COLO829 (cell line): ENCODE measurements at regions not wholly inside any gene's neighbourhood (a gene's known extent, or its start where the extent isn't known, plus 50 kb on each side); places are given as distances from the start of the nearest gene placed in this dataset.

Experiments used
- DNase-seq: peaks from one replicate; pipeline ENCODE4 v3.0.0; 2012; ENCODE audit warnings: low spot score

GRCh38 chr10:53749439-53749838 is 976.9 kb upstream of the MBL2 start:
- DNase-seq, result no peak

GRCh38 chr10:53748319-53748718 is 975.7 kb upstream of the MBL2 start:
- DNase-seq, result no peak

- no peak for DNase-seq
These were observed 972.2 kb upstream of the MBL2 start for GRCh38 chr10:53744746-53745145.

DNA sequence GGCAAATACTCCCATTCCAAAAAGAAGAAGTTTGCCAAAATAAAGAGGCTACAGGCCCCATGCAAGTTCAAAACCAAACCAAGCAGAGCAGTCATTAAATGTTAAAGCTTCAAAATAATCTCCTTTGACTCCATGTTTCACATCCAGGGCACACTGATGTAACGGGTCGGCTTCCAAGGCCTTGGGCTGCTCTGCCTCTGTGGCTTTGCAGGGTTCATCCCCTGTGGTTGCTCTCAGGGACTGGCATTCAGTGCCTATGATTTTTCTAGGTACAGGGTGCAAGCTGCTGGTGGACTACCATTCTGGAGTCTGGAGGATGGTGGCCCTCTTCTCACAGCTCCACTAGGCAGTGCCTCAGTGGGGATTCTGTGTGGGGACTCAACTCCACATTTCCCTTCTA is 971.6 kb upstream of the MBL2 start:
- no peak for DNase-seq

DNA sequence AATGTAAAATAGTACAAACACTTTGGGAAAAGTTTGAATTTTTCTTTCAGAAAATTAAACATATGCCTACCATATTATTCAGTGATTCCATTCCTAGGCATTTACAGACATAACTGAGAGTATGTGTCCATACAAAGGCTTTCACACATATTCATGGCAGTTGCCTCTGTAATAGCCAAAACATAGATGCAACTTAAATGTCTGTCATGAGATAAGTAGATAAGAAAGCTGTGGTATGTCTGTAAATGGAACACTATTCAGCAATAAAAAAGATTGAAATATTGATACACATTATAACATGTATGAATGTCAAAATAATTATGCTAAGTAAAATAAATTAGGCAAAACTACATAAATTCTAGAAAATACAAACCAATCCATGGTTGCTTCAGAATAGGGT is 964.5 kb upstream of the MBL2 start:
- no peak for DNase-seq

DNA sequence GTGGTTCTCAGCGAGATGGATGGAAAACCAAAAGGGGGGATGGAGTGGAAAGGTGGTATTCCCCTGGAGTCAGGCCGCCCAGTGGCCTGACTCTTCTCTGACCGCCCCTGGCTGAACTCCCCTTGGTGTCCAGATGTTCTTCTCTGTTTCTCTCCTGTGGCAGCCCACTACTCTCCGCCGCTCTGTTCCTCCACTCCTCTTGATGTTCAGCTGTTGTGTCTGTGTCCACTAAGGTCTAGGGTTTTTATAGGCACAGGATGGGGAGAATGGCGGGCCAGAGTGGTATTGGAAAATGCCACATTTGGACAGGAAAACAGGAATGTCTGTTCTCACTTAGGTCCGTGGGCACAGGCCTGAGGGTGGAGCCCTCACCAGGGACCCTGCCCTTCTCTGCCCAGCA is 954.3 kb upstream of the MBL2 start:
- DNase-seq, result no peak

DNA sequence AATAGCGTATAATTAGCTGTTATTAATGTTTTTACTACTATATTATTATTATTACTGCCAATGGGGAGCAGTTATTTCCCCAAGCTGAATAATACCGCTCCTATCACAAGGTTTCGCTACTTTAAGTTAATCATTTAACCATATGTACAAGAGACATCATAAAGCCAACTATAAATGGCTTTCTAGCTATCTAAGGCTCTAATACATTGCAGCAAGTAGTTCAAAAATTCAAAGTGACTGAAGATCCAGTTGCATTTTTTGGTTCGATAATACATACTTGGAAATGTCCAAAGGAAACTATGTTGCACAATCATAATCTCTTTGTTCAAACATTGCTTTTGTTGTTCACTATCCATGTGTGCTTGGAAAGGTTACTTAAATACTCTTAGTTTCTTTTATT is 952.0 kb upstream of the MBL2 start:
- no peak for DNase-seq

DNA sequence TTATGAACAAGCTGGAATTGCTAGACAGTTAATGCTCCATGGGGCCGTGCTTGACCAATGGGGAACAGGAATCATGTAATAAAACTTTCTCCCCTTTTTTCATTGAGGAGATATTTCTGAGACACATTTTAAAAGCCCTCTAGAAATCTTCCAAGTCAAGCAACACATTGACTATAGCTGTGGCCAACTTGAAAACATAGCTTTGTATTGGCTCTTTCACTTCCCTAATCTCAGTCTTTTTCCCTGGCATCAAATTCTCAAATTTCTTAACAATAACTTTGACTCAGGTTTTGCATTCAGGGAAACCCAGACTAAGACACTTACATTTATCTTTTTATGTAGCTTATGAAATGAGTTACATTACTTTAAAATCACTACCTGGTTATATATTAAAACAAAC is 947.1 kb upstream of the MBL2 start:
- DNase-seq, result no peak

GRCh38 chr10:53716156-53716555 is 943.6 kb upstream of the MBL2 start:
- no peak for DNase-seq

GRCh38 chr10:53713431-53713830 is 940.8 kb upstream of the MBL2 start:
- no peak for DNase-seq

DNA sequence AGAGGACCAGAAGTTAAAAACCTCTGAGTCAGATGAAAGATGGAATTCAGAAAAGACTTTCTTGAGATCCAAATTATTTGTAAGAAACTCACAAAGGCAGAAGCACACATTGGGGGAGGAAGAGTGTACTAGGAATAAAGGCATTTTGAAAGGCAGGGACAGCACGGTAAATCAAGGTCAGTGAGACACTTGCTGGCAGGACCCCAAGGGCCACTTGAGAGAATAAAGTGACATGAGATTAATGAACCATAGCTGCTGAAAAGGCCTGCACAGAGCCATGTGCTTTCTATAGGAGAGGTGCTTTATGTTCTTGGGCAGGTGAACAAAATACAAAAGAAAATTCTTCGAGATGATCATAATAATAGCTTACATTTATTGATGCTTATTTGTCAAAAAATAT is 929.9 kb upstream of the MBL2 start:
- no peak for DNase-seq

DNA sequence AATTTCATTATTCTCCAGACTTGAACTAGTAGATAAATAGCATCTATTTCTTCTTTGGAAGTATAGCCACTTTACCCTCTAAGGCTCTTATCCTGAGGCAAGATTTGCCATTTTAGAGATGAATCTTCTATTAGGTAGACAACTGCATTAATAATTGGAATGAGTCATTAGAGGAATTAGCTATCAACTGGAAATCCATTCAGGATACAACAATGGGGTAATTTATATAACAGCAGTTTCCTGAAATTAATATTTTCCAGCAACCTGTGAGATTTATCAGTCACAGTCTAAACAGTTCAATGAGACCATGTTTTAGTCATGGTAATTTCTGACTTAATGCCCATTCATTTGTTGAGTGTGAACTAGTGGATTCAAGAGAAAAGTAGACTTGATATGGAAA is 928.6 kb upstream of the MBL2 start:
- DNase-seq, result no peak

DNA sequence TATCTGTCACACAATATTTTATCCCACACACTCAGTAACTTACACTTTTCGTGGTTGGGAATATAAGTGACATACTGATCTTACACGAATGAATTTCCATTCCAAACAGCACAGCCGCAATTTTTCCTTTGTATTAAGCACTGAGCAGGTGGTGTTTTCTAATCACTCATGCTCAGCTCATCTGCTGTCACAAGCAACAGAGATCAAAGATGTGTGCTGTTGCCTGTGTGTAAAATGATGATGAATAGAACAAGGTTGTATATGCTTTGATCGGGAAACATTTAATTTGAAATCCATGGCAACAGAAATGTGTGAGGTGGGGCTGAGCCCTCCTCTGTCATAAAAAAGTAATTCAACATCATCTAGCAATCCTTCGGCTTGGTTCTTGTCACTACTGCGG is 927.7 kb upstream of the MBL2 start:
- no peak for DNase-seq

DNA sequence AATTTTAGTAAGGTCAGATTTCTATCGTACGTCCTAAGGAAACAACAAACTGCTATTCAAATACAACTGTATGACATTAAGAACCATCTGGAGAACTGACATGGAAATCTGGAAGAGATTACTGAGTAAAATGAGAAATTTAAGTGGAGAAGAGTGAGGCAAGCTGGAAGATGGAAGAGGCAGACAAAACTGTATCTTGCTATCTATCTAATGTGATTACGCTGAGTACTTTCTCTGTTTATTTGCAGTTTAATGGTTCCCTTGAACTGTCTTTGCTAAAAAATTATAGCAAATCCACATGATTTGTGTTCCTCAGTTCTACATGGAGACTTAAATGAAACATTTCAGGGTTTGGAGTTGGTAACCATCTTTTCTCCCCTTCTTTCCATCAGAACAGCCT is 927.1 kb upstream of the MBL2 start:
- DNase-seq, result no peak

DNA sequence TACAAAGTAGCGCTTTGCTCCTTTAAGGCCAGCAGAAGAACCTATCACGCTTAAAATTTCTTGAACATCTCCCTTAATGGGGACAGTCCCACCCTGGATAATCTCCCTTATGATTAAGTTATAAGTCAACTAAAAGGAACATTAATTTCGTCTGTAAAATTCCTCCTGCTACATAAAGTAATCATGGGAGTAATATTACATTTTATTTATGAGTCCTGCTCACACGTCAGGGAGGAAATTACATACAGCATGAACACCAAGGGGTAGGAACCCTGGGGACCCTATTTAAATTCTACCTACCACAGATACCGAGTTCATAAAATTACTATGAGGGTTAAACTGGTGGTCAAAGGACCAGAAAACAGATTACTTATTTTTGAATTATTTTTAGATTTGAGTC is 926.6 kb upstream of the MBL2 start:
- no peak for DNase-seq

DNA sequence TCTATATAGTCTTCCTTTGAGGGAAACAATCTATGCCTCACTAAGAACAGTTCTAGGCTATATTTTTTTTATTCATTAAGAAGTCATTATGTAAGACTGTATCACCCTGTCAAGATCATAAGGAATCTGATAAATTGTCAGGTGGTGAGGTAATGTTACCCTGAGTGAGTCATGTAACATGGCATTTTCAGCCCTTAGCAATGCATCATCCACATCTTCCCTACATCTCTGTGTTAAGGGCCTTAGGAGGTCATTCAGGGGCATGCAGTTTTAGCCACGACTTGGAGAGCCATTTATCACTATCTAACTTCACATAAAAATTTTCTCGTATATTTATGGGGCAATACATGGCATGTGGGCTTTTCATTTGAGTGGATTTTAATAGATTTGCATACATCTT is 924.5 kb upstream of the MBL2 start:
- DNase-seq, result no peak

- no peak for DNase-seq
These were observed 918.1 kb upstream of the MBL2 start for GRCh38 chr10:53690524-53691240.

GRCh38 chr10:53687800-53688199 is 915.2 kb upstream of the MBL2 start:
- no peak for DNase-seq

GRCh38 chr10:53682885-53683284 is 910.3 kb upstream of the MBL2 start:
- no peak for DNase-seq

DNA sequence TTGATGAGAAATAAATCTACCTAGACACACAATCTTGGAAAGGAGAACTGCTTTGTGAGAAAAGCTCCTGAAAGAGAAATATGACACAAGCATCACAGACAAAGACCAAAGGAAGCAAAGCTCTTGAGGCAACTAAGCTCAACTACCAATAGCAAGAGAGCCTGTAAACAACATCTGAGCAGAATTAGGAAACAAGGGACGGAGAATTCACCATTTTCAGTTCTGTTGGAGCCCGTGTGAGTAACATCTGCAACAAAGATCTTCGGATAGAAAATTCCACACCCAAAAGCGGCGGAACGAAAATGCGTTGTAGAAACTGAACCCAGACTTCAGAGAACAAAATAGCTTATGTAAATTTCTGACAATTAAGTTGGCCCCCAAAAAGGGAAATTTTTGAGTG is 909.9 kb upstream of the MBL2 start:
- DNase-seq, result no peak

DNA sequence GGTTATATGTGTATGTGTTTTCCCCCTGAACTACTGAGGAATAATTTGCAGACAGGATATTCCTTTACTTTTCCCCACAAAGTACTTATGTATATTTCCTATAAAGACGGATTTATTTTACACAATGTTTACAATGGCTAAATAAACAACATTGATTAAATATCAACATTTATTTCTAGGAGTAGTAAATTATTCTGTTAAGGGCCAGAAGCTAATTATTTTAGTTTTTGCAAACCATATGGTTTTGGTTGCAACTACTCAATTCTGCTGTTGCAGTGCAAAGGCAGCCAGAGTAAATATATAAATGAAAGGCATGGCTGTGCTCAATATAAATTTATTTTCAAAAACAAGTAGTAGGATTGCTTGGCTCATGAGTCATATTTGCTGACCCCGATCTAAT is 907.1 kb upstream of the MBL2 start:
- no peak for DNase-seq

GRCh38 chr10:53675177-53675576 is 902.6 kb upstream of the MBL2 start:
- DNase-seq, result no peak

- no peak for DNase-seq
These were observed 894.5 kb upstream of the MBL2 start for GRCh38 chr10:53667063-53667462.

- no peak for DNase-seq
These were observed 891.9 kb upstream of the MBL2 start for GRCh38 chr10:53664282-53665019.
